ENCODE measurements at regions not wholly inside any gene's neighbourhood (a gene's known extent, or its start where the extent isn't known, plus 50 kb on each side); places are given as distances from the start of the nearest gene placed in this dataset.

GRCh38 chr5:103428411-103428871 is 134.1 kb downstream of the NUDT12 start:
- H3K27ac ChIP-seq = peak overlapping the region; percentile 48
- no peak overlapping the region for H3K4me3 ChIP-seq (ENCODE audit: low read depth, low read length)
- DNase-seq = peak; percentile 90
- H3K36me3 ChIP-seq (replicated peaks) = no peaks in the 10 kb centered on the region
- in situ Hi-C loops (cut with HindIII; ENCODE audit: low pct_ligation_motif_present, low sequenced_read_pairs) = no loop called here
- no peaks in the 10 kb centered on the region for H3K27me3 ChIP-seq (replicated peaks)
- TF ChIP-seq CTCF (IDR thresholded peaks at IDR 0.05; ENCODE audit: low read depth, low read length, missing control alignments) = no peak

GRCh38 chr5:103427326-103427725 is 135.3 kb downstream of the NUDT12 start:
- Histone ChIP-seq H3K4me3 (ENCODE audit: low read depth, low read length) (no peak overlapping the region), H3K27me3 (replicated peaks) (no peaks in the 10 kb centered on the region), H3K27ac (no peak overlapping the region), H3K36me3 (replicated peaks) (no peaks in the 10 kb centered on the region)
- no peak for TF ChIP-seq CTCF (IDR thresholded peaks at IDR 0.05; ENCODE audit: low read depth, low read length, missing control alignments)
- no peak for DNase-seq
- in situ Hi-C loops (cut with HindIII; ENCODE audit: low pct_ligation_motif_present, low sequenced_read_pairs) = no loop called here

- H3K27ac ChIP-seq = peak overlapping the region; percentile 82
- peak; percentile 57 for DNase-seq
- no peak for TF ChIP-seq CTCF (IDR thresholded peaks at IDR 0.05; ENCODE audit: low read depth, low read length, missing control alignments)
- in situ Hi-C loops (cut with HindIII; ENCODE audit: low pct_ligation_motif_present, low sequenced_read_pairs) = no loop called here
- H3K27me3 ChIP-seq (replicated peaks) = no peaks in the 10 kb centered on the region
- no peak overlapping the region for H3K4me3 ChIP-seq (ENCODE audit: low read depth, low read length)
- H3K36me3 ChIP-seq (replicated peaks) = no peaks in the 10 kb centered on the region
Measured at GRCh38 chr5:103425686-103426454, 136.7 kb downstream of the NUDT12 start.

- DNase-seq = peak; percentile 77
- no peaks in the 10 kb centered on the region for H3K36me3 ChIP-seq (replicated peaks)
- peak overlapping the region; percentile 82 for H3K27ac ChIP-seq
- H3K4me3 ChIP-seq (ENCODE audit: low read depth, low read length) = no peak overlapping the region
- no peak for TF ChIP-seq CTCF (IDR thresholded peaks at IDR 0.05; ENCODE audit: low read depth, low read length, missing control alignments)
- in situ Hi-C loops (cut with HindIII; ENCODE audit: low pct_ligation_motif_present, low sequenced_read_pairs) = no loop called here
- H3K27me3 ChIP-seq (replicated peaks) = no peaks in the 10 kb centered on the region
Measured at GRCh38 chr5:103424453-103425205, 138.0 kb downstream of the NUDT12 start.

GRCh38 chr5:103424026-103424425 is 138.6 kb downstream of the NUDT12 start:
- Histone ChIP-seq H3K4me3 (ENCODE audit: low read depth, low read length) (no peak overlapping the region), H3K27ac (peak overlapping the region; percentile 82), H3K36me3 (replicated peaks) (no peaks in the 10 kb centered on the region), H3K27me3 (replicated peaks) (no peaks in the 10 kb centered on the region)
- in situ Hi-C loops (cut with HindIII; ENCODE audit: low pct_ligation_motif_present, low sequenced_read_pairs) = no loop called here
- peak; percentile 25 for DNase-seq
- TF ChIP-seq CTCF (IDR thresholded peaks at IDR 0.05; ENCODE audit: low read depth, low read length, missing control alignments) = no peak

Data from brain microvascular endothelial cell (primary cell).